H54 (cell line): ENCODE measurements at regions not wholly inside any gene's neighbourhood (a gene's known extent, or its start where the extent isn't known, plus 50 kb on each side); places are given as distances from the start of the nearest gene placed in this dataset.

ENCODE experiments used
- DNase-seq: peaks from one replicate; pipeline ENCODE4 v3.0.0; 2011; ENCODE audit warnings: low spot score, mixed read lengths; ENCODE audit not compliant: insufficient read length
- FAIRE-seq: peaks from 3 replicates; lab custom pipeline; 2011; peaks lifted over from hg19 to GRCh38; lab: Jason Lieb, UNC
- POLR2A ChIP-seq: IDR thresholded peaks from 2 replicates; pipeline ENCODE4 v1.6.1; 2011; ENCODE audit warnings: low read depth, mild to moderate bottlenecking, low read length

GRCh38 chr3:164927728-164928127 lies 150.6 kb downstream of the SI start:
- FAIRE-seq (no peak), DNase-seq (no peak)
- no peak for TF ChIP-seq POLR2A

DNA sequence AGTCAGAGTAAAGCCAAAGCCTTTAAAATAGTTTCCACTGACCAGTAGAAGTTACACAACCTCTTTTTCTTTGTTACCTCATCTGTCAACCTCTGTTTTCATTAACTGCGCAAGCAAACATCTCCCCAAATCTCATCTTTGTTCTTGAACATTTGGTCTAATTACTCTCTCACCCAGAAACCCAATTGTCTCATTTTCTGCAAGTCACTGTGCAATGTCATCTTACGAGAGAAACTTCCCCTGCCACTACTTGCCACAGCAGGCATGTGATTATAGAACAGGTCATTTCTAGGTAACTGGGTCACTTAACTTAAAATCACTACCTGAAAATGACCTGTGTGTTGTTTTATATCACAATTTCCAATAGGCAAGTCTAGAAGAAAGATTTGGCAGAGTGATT lies 159.4 kb downstream of the SI start:
- no peak for TF ChIP-seq POLR2A
- FAIRE-seq (no peak), DNase-seq (no peak)

- no peak for FAIRE-seq
- no peak for TF ChIP-seq POLR2A
- DNase-seq, result no peak
Observed at GRCh38 chr3:164912916-164913315, 165.4 kb downstream of the SI start.

DNA sequence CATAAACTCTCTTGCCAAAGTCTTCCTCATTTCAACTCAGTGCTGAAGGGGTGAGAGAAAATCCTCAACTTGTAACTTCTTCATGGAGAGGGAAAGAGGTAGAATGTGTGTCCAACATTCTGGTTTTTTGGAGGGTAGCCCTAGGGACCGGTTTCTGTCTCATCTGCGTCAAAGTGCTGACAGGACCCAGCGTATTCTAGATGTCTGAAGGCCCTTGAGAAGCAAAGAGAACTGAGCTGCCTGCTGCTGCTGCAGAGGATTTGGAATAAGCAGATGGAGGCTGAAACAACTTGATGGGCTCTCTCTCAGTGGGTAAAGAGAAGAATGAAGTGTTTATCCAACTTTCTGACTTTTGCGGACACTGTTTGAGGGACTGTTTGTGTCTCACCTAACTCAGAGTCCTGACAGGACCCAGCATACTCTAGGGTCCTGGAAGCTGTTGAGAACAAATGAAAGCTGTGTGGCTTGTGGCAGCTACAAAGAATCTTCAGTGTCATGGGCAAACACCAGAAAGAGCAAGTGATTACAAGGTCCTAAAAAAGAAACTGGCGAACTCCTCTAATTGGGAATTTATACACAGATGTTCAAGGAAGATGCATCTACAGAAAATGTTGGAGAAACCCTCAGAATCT lies 174.4 kb downstream of the SI start:
- no peak for TF ChIP-seq POLR2A
- DNase-seq, result no peak
- no peak for FAIRE-seq

DNA sequence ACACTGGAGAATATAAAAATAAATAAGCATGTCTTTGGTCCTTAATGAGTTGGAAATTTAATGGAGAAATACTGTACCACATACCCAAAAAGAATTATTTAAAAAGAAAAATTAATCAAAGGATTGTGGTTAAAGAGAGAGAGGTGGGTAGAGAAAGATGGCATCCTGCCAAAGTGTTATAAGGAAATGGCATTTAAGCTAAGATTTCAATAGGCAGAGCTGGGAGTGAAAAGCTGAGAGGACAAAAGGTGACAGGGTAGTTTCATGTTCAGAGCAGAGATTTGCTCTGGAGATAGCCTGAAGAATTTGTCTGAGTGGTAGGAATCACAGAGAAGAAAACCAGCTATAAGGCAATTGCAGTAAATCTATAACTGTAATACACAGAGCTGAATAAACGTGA lies 181.0 kb downstream of the SI start:
- DNase-seq (no peak), FAIRE-seq (no peak)
- no peak for TF ChIP-seq POLR2A

- TF ChIP-seq POLR2A, result no peak
- DNase-seq (no peak), FAIRE-seq (no peak)
Observed at GRCh38 chr3:164890061-164890460, 188.2 kb downstream of the SI start.

DNA sequence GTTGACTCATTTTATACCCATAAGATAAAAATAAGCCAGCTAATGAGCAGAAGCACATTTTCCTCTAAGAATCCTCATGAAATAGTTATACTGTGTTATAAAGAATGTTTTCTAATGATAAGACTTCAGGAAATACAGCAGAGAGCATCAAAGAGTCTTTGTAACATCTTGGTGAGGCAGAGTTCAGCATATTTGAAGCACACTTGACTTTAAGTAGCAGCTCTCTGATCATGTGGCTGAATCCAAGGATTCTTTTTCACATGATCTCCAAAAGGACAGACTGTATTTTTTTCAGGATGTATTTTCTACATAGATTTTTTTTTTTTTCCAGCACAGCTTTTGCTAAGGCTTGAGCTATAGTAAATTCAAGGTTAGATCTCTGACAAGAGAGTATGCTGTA lies 195.1 kb downstream of the SI start:
- no peak for TF ChIP-seq POLR2A
- FAIRE-seq (no peak), DNase-seq (no peak)

DNA sequence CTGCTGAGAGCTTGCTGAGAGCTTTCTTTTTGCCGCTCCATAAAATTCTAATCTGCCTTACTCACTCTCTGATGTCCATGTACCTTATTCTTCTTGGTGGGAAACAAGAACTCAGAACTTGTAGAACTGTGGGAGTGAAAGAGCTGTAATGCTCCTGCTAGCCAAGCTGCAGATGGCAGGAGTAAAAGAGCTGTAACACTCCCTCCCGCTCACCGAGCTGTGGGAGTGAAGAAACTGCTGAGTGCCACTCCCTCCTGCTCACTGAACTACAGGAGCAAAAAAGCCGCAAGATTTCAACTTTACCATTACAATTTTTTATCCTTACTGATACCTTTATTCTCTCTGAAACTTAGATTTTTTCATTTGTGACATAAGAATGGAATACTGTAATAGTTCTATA lies 199.1 kb downstream of the SI start:
- DNase-seq (no peak), FAIRE-seq (no peak)
- TF ChIP-seq POLR2A, result no peak

GRCh38 chr3:164864454-164864853 lies 213.8 kb downstream of the SI start:
- DNase-seq, result no peak
- no peak for TF ChIP-seq POLR2A
- no peak for FAIRE-seq

- DNase-seq (no peak), FAIRE-seq (no peak)
- no peak for TF ChIP-seq POLR2A
Observed at GRCh38 chr3:164852866-164853265, 225.4 kb downstream of the SI start.

DNA sequence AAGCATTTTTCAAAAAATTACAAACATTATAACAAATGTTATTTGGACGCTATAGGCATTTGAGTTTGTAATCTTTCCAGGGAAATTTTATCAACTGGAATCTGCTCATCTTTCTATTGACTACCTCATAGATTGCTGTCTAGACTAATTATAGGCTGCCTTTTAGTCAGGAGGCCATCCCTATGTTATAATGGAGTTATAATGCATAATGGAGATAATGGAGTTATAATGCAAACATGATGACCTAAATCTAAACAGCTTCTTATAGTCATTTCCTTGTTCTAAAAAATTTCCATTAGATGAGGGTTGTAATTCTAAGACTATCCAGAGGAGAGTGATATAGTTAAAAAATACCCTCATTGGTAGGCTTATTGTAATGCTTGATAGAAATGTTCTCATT lies 226.4 kb downstream of the SI start:
- no peak for FAIRE-seq
- no peak for TF ChIP-seq POLR2A
- no peak for DNase-seq

DNA sequence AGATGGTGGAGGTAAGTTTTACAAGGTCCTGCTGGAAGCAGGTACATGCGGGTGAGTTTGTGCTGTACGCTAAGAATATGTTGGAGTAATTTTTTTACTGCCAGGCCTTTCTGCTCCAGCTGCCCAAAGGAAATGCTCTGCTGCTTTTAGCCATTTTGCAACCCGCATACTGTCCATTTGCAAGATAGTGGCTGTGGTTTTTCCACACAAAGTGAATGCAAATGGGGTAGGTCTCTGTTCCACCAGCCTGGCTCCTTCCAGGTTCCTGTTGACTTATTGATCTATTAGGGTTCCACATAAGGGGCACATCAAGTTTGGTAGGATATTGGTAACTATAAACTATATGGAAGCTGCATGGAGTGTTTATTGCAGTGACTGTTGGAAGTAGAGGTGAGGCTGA lies 227.1 kb downstream of the SI start:
- DNase-seq, result no peak
- FAIRE-seq, result no peak

GRCh38 chr3:164848923-164849322 lies 229.4 kb downstream of the SI start:
- no peak for TF ChIP-seq POLR2A
- DNase-seq (no peak), FAIRE-seq (no peak)

More for the DNA sequence above, 227.1 kb downstream of the SI start:
- TF ChIP-seq POLR2A, result no peak

DNA sequence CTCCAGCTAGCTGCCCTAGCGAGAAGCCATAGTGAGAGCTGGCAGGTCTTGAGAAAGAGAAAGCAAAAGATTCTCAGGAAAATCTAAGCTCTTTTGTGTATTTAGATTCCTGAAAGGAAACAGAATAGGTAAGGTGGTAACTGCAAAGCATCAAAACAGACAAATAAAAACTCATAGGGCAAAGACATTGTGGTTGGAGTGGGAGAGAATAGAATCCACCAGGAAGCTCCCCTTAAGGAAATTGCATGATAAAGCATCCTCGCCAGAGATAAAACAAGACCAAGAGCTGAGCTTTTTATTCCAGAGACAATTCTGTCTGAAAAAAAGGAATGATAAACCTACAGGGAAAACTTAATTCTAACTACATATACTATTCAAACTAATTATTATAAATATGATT lies 232.6 kb downstream of the SI start:
- DNase-seq, result no peak
- FAIRE-seq, result no peak
- TF ChIP-seq POLR2A, result no peak

GRCh38 chr3:164832216-164832615 lies 246.1 kb downstream of the SI start:
- DNase-seq, result no peak
- TF ChIP-seq POLR2A, result no peak
- no peak for FAIRE-seq
